AG10803 (cell line): ENCODE measurements at regions not wholly inside any gene's neighbourhood (a gene's known extent, or its start where the extent isn't known, plus 50 kb on each side); places are given as distances from the start of the nearest gene placed in this dataset.

Source experiments
- DNase-seq: peaks from one replicate; pipeline ENCODE4 v3.0.0; 2010; ENCODE audit warnings: low read depth
- H3K4me3 ChIP-seq: 2 replicates; pipeline ENCODE4 v1.5.1; 2011; ENCODE audit warnings: mild to moderate bottlenecking, low read length, control low read depth
- TF ChIP-seq, protein P1 (sequence below): conservative IDR thresholded peaks from 2 replicates; pipeline ENCODE4 v1.5.1; 2011; ENCODE audit warnings: mild to moderate bottlenecking, low read length, control low read depth, inconsistent platforms

GRCh38 chr3:22216601-22217000 is 465.6 kb upstream of the ZNF385D start:
- TF ChIP-seq, protein P1, sequence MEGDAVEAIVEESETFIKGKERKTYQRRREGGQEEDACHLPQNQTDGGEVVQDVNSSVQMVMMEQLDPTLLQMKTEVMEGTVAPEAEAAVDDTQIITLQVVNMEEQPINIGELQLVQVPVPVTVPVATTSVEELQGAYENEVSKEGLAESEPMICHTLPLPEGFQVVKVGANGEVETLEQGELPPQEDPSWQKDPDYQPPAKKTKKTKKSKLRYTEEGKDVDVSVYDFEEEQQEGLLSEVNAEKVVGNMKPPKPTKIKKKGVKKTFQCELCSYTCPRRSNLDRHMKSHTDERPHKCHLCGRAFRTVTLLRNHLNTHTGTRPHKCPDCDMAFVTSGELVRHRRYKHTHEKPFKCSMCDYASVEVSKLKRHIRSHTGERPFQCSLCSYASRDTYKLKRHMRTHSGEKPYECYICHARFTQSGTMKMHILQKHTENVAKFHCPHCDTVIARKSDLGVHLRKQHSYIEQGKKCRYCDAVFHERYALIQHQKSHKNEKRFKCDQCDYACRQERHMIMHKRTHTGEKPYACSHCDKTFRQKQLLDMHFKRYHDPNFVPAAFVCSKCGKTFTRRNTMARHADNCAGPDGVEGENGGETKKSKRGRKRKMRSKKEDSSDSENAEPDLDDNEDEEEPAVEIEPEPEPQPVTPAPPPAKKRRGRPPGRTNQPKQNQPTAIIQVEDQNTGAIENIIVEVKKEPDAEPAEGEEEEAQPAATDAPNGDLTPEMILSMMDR = no peak
- no peak overlapping the region for H3K4me3 ChIP-seq
- no peak for DNase-seq

GRCh38 chr3:22225161-22225560 is 474.2 kb upstream of the ZNF385D start:
- no peak overlapping the region for H3K4me3 ChIP-seq
- TF ChIP-seq, protein P1 = no peak
- no peak for DNase-seq

DNA sequence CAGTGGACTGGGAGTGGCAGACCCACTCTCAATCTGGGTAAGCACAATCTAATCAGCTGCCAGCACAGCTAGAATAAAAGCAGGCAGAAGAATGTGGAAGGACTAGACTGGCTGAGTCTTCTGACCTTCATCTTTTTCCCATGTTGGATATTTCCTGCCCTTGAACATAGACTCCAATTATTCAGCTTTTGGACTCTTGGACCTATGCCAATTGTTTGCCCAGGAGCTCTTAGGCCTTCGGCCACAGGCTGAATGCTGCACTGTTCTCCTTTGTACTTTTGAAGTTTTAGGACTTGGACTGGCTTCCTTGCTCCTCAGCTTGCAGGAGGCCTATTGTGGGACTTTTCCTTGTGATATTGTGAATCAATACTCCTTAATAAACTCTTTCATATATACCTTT is 477.7 kb upstream of the ZNF385D start:
- no peak for DNase-seq
- H3K4me3 ChIP-seq = no peak overlapping the region
- TF ChIP-seq, protein P1 = no peak

- TF ChIP-seq, protein P1 = no peak
- H3K4me3 ChIP-seq = no peak overlapping the region
- DNase-seq = no peak
Measured at GRCh38 chr3:22231061-22231460, 480.1 kb upstream of the ZNF385D start.

DNA sequence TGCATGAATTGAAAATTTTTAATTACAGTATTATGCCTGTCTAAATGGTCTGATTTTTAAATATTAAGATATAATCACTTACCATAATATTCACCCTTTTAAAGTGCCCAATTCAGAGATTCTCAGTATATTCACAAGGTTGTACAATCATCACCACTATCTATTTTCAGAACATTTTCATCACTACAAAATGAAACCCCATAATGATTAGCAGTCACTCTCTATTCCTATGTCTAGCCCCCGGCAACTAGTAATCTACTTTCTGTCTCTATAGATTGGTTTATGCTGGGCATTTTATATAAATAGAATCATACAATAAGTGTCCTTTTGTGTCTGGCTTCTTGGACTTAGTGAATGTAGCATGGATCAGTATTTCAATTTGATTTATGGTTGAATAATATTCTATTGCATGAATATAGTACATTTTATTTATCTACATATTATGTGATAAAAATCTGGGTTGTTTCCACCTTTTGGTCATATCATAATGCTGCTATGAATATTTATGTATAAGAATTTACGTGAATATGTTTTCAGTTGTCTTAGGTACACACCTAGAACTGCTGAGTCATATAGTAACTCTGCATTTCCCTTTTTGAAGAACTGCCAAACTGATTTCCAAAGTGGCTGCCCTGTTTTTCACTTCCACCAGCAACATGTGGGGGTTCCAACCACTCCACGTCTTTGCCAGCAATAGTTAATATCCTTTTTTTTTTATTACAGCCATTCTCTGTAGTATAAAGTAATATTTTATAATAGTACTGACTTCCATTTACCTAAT is 485.7 kb upstream of the ZNF385D start:
- TF ChIP-seq, protein P1 = no peak
- no peak for DNase-seq
- H3K4me3 ChIP-seq = no peak overlapping the region

GRCh38 chr3:22239011-22239410 is 488.0 kb upstream of the ZNF385D start:
- TF ChIP-seq, protein P1 = no peak
- no peak overlapping the region for H3K4me3 ChIP-seq
- no peak for DNase-seq

GRCh38 chr3:22241110-22241509 is 490.1 kb upstream of the ZNF385D start:
- H3K4me3 ChIP-seq = no peak overlapping the region
- no peak for DNase-seq
- TF ChIP-seq, protein P1 = no peak
